ENCODE measurements at regions not wholly inside any gene's neighbourhood (a gene's known extent, or its start where the extent isn't known, plus 50 kb on each side); places are given as distances from the start of the nearest gene placed in this dataset.
"Not testable (repeated sequence)": the region's sequence is repeated elsewhere in the genome, so short reads cannot be mapped to it uniquely, and the experiment has no call there.

GRCh38 chr6:18527836-18528743, 140.9 kb downstream of the RNF144B start:
- no peak for DNase-seq (ENCODE audit: low spot score)

DNA sequence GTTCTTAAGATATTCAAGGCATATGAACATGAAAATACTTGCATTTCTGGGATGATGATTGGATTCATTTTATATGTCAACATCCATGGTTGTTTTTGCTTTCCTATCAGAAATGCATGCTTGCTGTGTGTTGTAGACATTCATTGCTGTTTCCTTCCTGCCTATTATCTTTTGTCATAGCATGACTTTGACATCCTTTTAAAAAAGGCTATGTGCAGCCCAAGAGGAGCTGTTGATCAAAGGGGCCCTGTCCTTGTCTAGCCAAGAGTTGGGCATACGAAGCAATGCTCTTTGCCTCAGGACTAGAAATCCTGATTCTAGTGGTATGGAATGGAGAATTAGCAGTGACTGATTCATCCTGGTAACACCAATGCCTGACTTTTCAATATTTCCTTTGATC, 143.1 kb downstream of the RNF144B start:
- no peak for DNase-seq (ENCODE audit: low spot score)

DNA sequence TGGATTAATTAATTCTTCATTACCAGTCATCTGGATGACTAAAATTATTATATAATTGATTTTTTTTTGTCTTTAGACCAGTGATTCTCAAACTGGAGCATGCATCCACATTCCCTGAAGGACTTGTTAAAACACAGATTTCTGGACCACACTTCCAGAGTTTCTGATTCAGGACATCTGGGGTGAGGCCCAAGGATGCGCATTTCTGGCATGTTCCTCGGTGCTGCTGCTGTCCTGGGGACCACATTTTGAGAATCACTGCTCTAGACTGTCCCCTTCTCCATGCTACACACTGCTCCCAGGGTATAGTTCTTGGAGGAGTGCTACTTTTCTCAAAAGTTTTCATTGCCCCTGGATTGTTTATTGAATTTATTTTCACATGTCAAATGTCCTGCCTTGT, 145.0 kb downstream of the RNF144B start:
- no peak for DNase-seq (ENCODE audit: low spot score)

DNA sequence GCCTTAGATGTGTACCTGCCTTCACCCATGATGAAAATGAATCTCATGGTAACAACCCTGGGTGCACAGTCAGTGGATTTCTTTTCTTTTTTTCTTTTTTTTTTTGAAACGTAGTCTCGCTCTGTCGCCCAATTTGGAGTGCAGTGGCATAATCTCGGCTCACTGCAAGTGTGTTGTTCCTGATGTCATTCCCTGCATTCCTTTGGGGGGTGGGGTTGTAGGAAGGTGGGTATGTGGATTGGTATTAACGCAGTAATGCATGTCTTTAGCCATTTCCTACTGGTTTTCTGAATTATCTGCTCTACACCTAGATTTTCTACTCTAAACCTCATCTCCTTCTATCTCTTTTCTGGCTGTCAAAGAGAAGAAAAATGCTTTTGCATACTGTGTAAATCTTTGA, 146.6 kb downstream of the RNF144B start:
- no peak for DNase-seq (ENCODE audit: low spot score)

DNA sequence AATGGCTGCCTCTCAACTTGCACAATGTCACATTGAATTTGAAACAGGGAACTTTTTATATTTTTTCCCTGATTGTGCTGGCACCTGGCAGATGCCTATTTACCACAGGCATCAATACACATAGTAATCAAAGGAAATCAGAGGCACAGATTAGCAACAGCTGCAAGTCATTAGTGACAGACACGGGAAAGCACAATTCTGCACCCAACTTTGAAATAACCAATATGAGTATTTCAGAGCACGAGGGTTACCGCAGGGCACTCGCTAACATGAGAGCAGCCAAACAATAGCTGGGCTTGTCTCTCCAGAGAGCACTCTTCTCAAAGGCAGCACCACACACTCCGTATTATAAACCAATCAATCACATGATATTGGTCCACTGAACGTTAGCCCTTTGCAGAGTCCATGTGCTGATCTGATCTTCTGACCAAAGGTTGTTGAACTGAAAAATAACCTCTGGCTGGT, 149.5 kb downstream of the RNF144B start:
- no peak for DNase-seq (ENCODE audit: low spot score)

- no peak for DNase-seq (ENCODE audit: low spot score)
Observed at GRCh38 chr6:18538315-18538714, 151.2 kb downstream of the RNF144B start.

- no peak for DNase-seq (ENCODE audit: low spot score)
Observed at GRCh38 chr6:18543051-18543450, 155.9 kb downstream of the RNF144B start.

GRCh38 chr6:18545142-18545541, 158.0 kb downstream of the RNF144B start:
- DNase-seq (ENCODE audit: low spot score): not testable (repeated sequence)

DNA sequence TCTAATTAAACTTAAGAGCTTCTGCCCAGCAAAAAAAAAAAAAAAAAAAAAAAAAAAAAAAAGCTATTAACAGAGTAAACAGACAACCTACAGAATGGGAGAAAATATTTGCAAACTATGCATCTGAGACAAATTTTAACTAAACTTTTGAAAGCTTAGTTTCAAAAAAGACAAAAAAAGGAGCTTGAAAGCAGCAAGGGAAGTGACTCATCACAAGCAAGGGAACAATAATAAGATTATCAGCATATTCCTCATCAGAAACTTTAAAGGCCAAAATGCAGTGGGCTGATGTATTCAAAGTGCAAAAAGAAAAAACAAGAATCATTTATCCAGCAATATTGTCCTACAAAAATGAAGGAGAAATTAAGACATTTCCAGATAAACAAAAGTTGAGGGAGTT, 158.6 kb downstream of the RNF144B start:
- DNase-seq (ENCODE audit: low spot score): no peak

DNA sequence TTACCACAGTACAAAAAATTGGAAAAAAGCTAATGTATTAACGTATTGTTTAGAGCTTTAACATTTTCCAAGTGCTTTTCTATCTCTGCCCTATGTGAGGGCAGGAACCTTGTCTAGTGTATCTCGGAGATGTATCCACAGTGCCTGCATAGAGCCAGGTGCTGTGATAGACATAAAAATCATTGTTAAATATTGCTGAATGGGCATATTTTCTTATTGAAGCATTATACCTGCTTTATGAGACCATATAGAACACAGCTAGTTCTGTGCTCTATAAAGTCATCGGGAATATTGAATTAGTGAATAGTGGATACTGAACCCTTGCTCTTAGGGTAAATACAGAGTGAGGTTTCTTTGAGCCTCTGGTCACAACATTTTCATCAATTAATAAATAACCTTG, 163.0 kb downstream of the RNF144B start:
- DNase-seq (ENCODE audit: low spot score): no peak

- no peak for DNase-seq (ENCODE audit: low spot score)
Observed at GRCh38 chr6:18551228-18551627, 164.1 kb downstream of the RNF144B start.

DNA sequence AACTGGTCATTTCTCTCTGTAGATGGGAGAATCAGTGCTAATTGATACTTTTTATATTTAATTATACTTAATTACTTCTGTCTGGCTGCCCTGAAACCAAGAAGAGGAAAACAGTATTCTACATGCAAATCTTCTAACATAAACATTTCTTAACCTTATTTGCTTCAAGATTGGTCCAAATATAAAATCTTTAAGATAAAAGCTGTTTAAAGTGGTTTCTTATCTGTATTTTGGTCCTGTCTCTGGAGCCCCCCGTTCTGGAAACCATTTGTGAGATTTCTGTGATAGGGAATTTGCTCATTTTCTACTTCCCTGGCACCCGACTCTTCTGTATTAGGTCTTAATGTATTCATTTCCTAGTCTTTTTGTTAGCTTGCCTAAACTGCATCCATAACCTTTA, 168.6 kb downstream of the RNF144B start:
- DNase-seq (ENCODE audit: low spot score): no peak

DNA sequence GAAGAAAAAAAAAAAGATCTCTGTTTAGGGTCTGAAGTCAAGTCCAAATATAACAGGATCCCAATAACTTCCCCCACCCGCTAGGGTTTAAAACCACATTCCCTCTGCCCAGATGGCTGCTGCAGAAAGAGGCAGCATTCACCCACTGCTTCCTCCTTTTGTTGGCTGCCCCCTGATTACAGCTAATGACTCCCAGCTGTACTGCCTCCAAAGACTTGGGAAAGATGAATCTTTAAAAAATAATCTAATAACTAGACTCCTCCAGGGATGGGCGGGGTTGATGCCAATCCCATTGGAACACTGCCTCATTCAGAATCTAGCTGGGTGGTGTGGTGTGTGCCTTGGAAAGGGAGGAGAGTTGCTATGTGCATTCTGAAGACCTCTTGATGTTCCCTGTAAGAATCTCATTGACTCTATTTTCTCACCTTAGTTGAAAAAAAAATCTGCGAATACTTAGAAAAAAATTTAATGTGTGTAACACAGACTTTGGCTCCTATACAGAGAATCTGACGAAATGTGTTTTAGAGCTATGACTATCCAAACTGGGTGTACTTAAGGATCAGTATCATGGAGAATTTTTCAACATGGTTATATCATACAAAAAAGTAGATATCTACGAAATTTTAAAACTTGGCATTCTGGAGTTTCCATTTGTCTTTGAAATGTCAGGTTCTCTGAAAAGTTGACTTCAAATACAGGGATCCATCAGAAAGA, 174.0 kb downstream of the RNF144B start:
- DNase-seq (ENCODE audit: low spot score): no peak

DNA sequence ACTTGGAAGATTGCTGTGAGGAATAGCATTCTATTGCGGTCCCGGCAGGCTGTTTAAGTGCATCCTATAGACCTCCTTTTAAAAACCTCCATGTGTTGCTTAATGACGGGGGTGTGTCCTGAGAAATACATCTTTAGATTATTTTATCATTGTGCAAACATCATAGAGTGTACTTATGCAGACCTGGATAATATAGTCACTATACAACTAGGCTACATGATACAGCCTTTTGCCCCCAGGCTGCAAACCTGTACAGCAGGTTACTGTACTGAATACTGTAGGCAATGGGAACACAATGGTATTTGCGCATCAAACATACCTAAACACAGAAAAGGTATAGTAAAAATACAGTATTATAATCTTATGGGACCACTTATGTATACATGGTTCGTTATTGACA, 175.6 kb downstream of the RNF144B start:
- no peak for DNase-seq (ENCODE audit: low spot score)

- no peak for DNase-seq (ENCODE audit: low spot score)
Observed at GRCh38 chr6:18564775-18565174, 177.6 kb downstream of the RNF144B start.

- DNase-seq (ENCODE audit: low spot score): no peak
Observed at GRCh38 chr6:18565231-18565630, 178.1 kb downstream of the RNF144B start.

- DNase-seq (ENCODE audit: low spot score): no peak
Observed at GRCh38 chr6:18567380-18567779, 180.2 kb downstream of the RNF144B start.

DNA sequence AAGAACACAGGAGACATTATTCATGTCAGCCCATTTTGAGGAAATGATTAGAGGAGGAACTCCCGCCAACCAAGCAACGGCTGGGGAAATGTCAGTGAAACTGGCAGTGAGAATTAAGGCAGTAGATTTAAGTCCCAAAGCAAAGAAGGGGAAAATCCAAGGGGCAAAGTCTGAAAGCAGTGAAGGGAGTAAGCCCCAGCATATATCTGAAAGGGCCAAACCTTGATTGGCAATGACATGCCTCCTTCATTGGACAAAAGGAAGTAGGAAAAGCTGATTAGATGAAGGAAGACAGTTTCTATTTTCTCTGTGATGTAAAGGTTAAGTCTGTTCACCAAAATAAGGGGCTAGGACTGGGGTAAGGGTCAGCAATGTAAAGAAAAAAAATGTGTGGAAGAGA, 190.3 kb downstream of the RNF144B start:
- DNase-seq (ENCODE audit: low spot score): no peak

GRCh38 chr6:18579166-18579565, 192.0 kb downstream of the RNF144B start:
- no peak for DNase-seq (ENCODE audit: low spot score)

GRCh38 chr6:18579869-18580268, 192.7 kb downstream of the RNF144B start:
- no peak for DNase-seq (ENCODE audit: low spot score)

GRCh38 chr6:18584372-18584771, 197.2 kb downstream of the RNF144B start:
- no peak for DNase-seq (ENCODE audit: low spot score)

- no peak for DNase-seq (ENCODE audit: low spot score)
Observed at GRCh38 chr6:18585032-18585573, 198.0 kb downstream of the RNF144B start.
